SK-N-MC (cell line): ENCODE measurements at regions not wholly inside any gene's neighbourhood (a gene's known extent, or its start where the extent isn't known, plus 50 kb on each side); places are given as distances from the start of the nearest gene placed in this dataset.

Experiments used
- EZH2 ChIP-seq: fragments of 200-600 bp; sonication (generic); IDR thresholded peaks from one replicate; pipeline ENCODE4 v1.6.1; 2017; ENCODE audit warnings: antibody characterized with exemption
- FOXP2 ChIP-seq: optimal IDR thresholded peaks from 2 replicates; pipeline ENCODE3; 2011; ENCODE audit warnings: mild to moderate bottlenecking, moderate library complexity; ENCODE audit not compliant: insufficient read depth; ENCODE audit errors: extremely low read length, control extremely low read depth
- POLR2AphosphoS5 ChIP-seq: IDR thresholded peaks from 2 replicates; pipeline ENCODE4 v1.6.1; 2012; ENCODE audit warnings: mild to moderate bottlenecking, low read depth, low read length, borderline replicate concordance

DNA sequence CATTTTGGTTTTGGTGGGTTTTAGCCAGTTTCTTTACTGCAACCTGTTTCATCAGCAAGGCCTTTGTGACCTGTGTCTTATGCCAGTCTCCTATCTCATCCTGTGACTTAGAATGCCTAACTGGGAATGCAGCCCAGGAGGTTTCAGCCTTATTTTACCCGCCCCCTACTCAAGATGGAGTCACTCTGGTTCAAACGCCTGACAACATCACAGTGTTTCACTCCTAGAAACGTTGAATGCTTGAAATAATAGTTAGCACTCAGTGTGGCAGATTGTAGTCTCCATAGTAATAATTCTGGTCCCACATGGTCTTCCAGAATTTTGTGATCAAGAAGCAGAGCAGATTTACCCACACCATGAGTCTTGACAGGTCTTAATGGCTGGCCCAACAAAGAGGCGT is 159.0 kb upstream of the TRIB2 start:
- TF ChIP-seq POLR2AphosphoS5 (no peak), EZH2 (no peak), FOXP2 (no peak)
